ENCODE measurements at regions not wholly inside any gene's neighbourhood (a gene's known extent, or its start where the extent isn't known, plus 50 kb on each side); places are given as distances from the start of the nearest gene placed in this dataset.

DNA sequence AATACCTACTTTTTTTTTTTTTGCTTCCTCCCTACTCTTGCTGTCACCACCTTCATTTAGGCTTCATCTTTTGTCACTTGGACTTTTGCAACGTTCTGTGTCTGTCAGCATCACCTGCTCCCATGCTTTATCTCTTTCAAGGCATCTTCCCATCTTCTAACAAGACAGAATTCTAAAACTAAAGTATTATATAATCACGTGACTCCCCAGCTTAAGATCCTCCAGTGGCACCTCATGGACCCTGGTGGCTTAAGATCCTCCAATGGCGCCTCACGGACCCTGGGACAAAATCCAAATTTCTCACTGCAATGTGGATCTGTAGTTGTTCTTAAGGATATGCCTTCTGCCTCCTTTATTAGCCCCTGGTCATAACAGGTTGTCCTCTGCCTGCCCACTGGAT is 248.2 kb upstream of the SORL1-AS1 start:
- TF ChIP-seq CTCF (IDR thresholded peaks at IDR 0.05; ENCODE audit: insufficient read depth, low read length, poor library complexity, severe bottlenecking) (no peak), EZH2phosphoT487 (conservative IDR thresholded peaks at IDR 0.05; ENCODE audit: low read length) (no peak)

Measured in SU-DHL-6 (cell line).